ENCODE measurements at regions not wholly inside any gene's neighbourhood (a gene's known extent, or its start where the extent isn't known, plus 50 kb on each side); places are given as distances from the start of the nearest gene placed in this dataset.

- no peak for TF ChIP-seq CTCF (IDR thresholded peaks at IDR 0.05)
- no peak for TF ChIP-seq POLR2AphosphoS5 (IDR thresholded peaks at IDR 0.05)
- TF ChIP-seq POLR2A (IDR thresholded peaks at IDR 0.05) = no peak
- no peak for TF ChIP-seq EP300 (IDR thresholded peaks at IDR 0.05; ENCODE audit: low read depth)
These were observed 284.5 kb upstream of the PLXNA2 start for GRCh38 chr1:208528578-208529240.
